ENCODE measurements at regions not wholly inside any gene's neighbourhood (a gene's known extent, or its start where the extent isn't known, plus 50 kb on each side); places are given as distances from the start of the nearest gene placed in this dataset.

- Histone ChIP-seq H3K4me1 (no peaks in the 10 kb centered on the region), H3K27ac (replicated peaks) (no peak overlapping the region), H3K27me3 (ENCODE audit: low read depth) (no peaks in the 10 kb centered on the region), H3K36me3 (no peaks in the 10 kb centered on the region), H3K9me3 (replicated peaks) (no peaks in the 10 kb centered on the region), H3K4me3 (no peak overlapping the region)
- intact Hi-C loops (cut with micrococcal nuclease), result no loop called here
- no peak for DNase-seq
- TF ChIP-seq CTCF (IDR thresholded peaks at IDR 0.05; ENCODE audit: borderline replicate concordance), result no peak
These were observed 234.7 kb downstream of the OR13H1 start for GRCh38 chrX:131778269-131779218.

- no peak overlapping the region for H3K27ac ChIP-seq (replicated peaks)
- no peaks in the 10 kb centered on the region for H3K9me3 ChIP-seq (replicated peaks)
- no peak for TF ChIP-seq CTCF (IDR thresholded peaks at IDR 0.05; ENCODE audit: borderline replicate concordance)
- intact Hi-C loops (cut with micrococcal nuclease), result no loop called here
- H3K4me3 ChIP-seq, result no peak overlapping the region
- H3K36me3 ChIP-seq, result no peaks in the 10 kb centered on the region
- no peaks in the 10 kb centered on the region for H3K4me1 ChIP-seq
- no peaks in the 10 kb centered on the region for H3K27me3 ChIP-seq (ENCODE audit: low read depth)
- DNase-seq, result no peak
These were observed 235.4 kb downstream of the OR13H1 start for GRCh38 chrX:131779306-131779705.

- Histone ChIP-seq H3K9me3 (replicated peaks) (no peaks in the 10 kb centered on the region), H3K4me3 (no peak overlapping the region), H3K27ac (replicated peaks) (no peak overlapping the region), H3K4me1 (no peaks in the 10 kb centered on the region), H3K36me3 (no peaks in the 10 kb centered on the region), H3K27me3 (ENCODE audit: low read depth) (no peaks in the 10 kb centered on the region)
- no peak for DNase-seq
- no peak for TF ChIP-seq CTCF (IDR thresholded peaks at IDR 0.05; ENCODE audit: borderline replicate concordance)
- intact Hi-C loops (cut with micrococcal nuclease), result no loop called here
These were observed 235.9 kb downstream of the OR13H1 start for GRCh38 chrX:131779741-131780140.

- intact Hi-C loops (cut with micrococcal nuclease), result no loop called here
These were observed 238.8 kb downstream of the OR13H1 start for GRCh38 chrX:131782646-131783045.

More at GRCh38 chrX:131782646-131783045, 238.8 kb downstream of the OR13H1 start:
- no peak for DNase-seq
- H3K9me3 ChIP-seq (replicated peaks), result no peaks in the 10 kb centered on the region
- no peak overlapping the region for H3K4me3 ChIP-seq
- no peaks in the 10 kb centered on the region for H3K27me3 ChIP-seq (ENCODE audit: low read depth)
- no peaks in the 10 kb centered on the region for H3K4me1 ChIP-seq
- TF ChIP-seq CTCF (IDR thresholded peaks at IDR 0.05; ENCODE audit: borderline replicate concordance), result no peak
- H3K27ac ChIP-seq (replicated peaks), result no peak overlapping the region
- H3K36me3 ChIP-seq, result no peaks in the 10 kb centered on the region
